ENCODE measurements at regions not wholly inside any gene's neighbourhood (a gene's known extent, or its start where the extent isn't known, plus 50 kb on each side); places are given as distances from the start of the nearest gene placed in this dataset.

GRCh38 chr14:25896777-25897176 is 701.1 kb downstream of the NOVA1 start:
- H3K4me1 ChIP-seq (ENCODE audit: control insufficient read depth, low read depth, low read length): no peaks in the 10 kb centered on the region
- H3K79me2 ChIP-seq (ENCODE audit: control insufficient read depth, insufficient read depth, low read length): no peaks in the 10 kb centered on the region
- peak; percentile 84 for DNase-seq
- no peak overlapping the region for H2BK15ac ChIP-seq (replicated peaks; ENCODE audit: low read depth)
- WGBS (ENCODE audit: extremely low coverage, insufficient coverage, low lambda C conversion rate): no CpG with 5 or more reads among the region's 1 CpG
- H3K4me2 ChIP-seq (ENCODE audit: low read length): no peak overlapping the region
- no peak overlapping the region for H3K4me3 ChIP-seq (ENCODE audit: low read length)
- H3K79me1 ChIP-seq (ENCODE audit: low read length): no peaks in the 10 kb centered on the region
- H2BK120ac ChIP-seq (ENCODE audit: low read depth, low read length): no peak overlapping the region
- no peaks in the 10 kb centered on the region for H3K36me3 ChIP-seq (ENCODE audit: control insufficient read depth, insufficient read depth, low read length)
- no peak overlapping the region for H2BK5ac ChIP-seq (ENCODE audit: low read length)
- no peak overlapping the region for H3K9ac ChIP-seq (ENCODE audit: low read length)
- H3K23ac ChIP-seq (ENCODE audit: low read length): no peak overlapping the region
- no peak overlapping the region for H3K4ac ChIP-seq (ENCODE audit: low read depth, low read length)
- H4K8ac ChIP-seq (ENCODE audit: low read depth, low read length): no peak overlapping the region
- no peaks in the 10 kb centered on the region for H3K27me3 ChIP-seq (ENCODE audit: insufficient read depth, low read length, poor library complexity)
- no peak overlapping the region for H3K18ac ChIP-seq (ENCODE audit: low read length)
- H2AK5ac ChIP-seq (ENCODE audit: low read length): no peak overlapping the region
- H3K27ac ChIP-seq (ENCODE audit: low read depth, low read length): no peak overlapping the region
- no peak overlapping the region for H4K5ac ChIP-seq (ENCODE audit: low read length)
- H3K56ac ChIP-seq (ENCODE audit: low read length): no peak overlapping the region

GRCh38 chr14:25895740-25896139 is 702.1 kb downstream of the NOVA1 start:
- Histone ChIP-seq H2BK120ac (ENCODE audit: low read depth, low read length) (no peak overlapping the region), H3K79me1 (ENCODE audit: low read length) (no peaks in the 10 kb centered on the region), H4K8ac (ENCODE audit: low read depth, low read length) (no peak overlapping the region), H4K5ac (ENCODE audit: low read length) (no peak overlapping the region), H3K9ac (ENCODE audit: low read length) (no peak overlapping the region), H3K23ac (ENCODE audit: low read length) (no peak overlapping the region), H2BK15ac (replicated peaks; ENCODE audit: low read depth) (no peak overlapping the region), H3K4ac (ENCODE audit: low read depth, low read length) (no peak overlapping the region), H3K36me3 (ENCODE audit: control insufficient read depth, insufficient read depth, low read length) (no peaks in the 10 kb centered on the region), H3K27me3 (ENCODE audit: insufficient read depth, low read length, poor library complexity) (no peaks in the 10 kb centered on the region), H3K18ac (ENCODE audit: low read length) (no peak overlapping the region), H3K56ac (ENCODE audit: low read length) (no peak overlapping the region), H3K4me1 (ENCODE audit: control insufficient read depth, low read depth, low read length) (no peaks in the 10 kb centered on the region), H2BK5ac (ENCODE audit: low read length) (no peak overlapping the region), H3K4me2 (ENCODE audit: low read length) (no peak overlapping the region), H3K79me2 (ENCODE audit: control insufficient read depth, insufficient read depth, low read length) (no peaks in the 10 kb centered on the region), H3K4me3 (ENCODE audit: low read length) (no peak overlapping the region), H3K27ac (ENCODE audit: low read depth, low read length) (no peak overlapping the region), H2AK5ac (ENCODE audit: low read length) (no peak overlapping the region)
- WGBS (ENCODE audit: extremely low coverage, insufficient coverage, low lambda C conversion rate): no CpG with 5 or more reads among the region's 3 CpGs
- DNase-seq: no peak

- Histone ChIP-seq H3K23ac (ENCODE audit: low read length) (no peak overlapping the region), H3K9ac (ENCODE audit: low read length) (no peak overlapping the region), H4K8ac (ENCODE audit: low read depth, low read length) (no peak overlapping the region), H2BK5ac (ENCODE audit: low read length) (no peak overlapping the region), H3K79me2 (ENCODE audit: control insufficient read depth, insufficient read depth, low read length) (no peaks in the 10 kb centered on the region), H3K4ac (ENCODE audit: low read depth, low read length) (no peak overlapping the region), H2AK5ac (ENCODE audit: low read length) (no peak overlapping the region), H3K27ac (ENCODE audit: low read depth, low read length) (no peak overlapping the region), H2BK15ac (replicated peaks; ENCODE audit: low read depth) (no peak overlapping the region), H3K27me3 (ENCODE audit: insufficient read depth, low read length, poor library complexity) (no peaks in the 10 kb centered on the region), H3K36me3 (ENCODE audit: control insufficient read depth, insufficient read depth, low read length) (no peaks in the 10 kb centered on the region), H3K79me1 (ENCODE audit: low read length) (no peaks in the 10 kb centered on the region), H4K5ac (ENCODE audit: low read length) (no peak overlapping the region), H3K4me3 (ENCODE audit: low read length) (no peak overlapping the region), H3K4me1 (ENCODE audit: control insufficient read depth, low read depth, low read length) (no peaks in the 10 kb centered on the region), H2BK120ac (ENCODE audit: low read depth, low read length) (no peak overlapping the region), H3K18ac (ENCODE audit: low read length) (no peak overlapping the region), H3K56ac (ENCODE audit: low read length) (no peak overlapping the region), H3K4me2 (ENCODE audit: low read length) (no peak overlapping the region)
- WGBS (ENCODE audit: extremely low coverage, insufficient coverage, low lambda C conversion rate): no CpG with 5 or more reads among the region's 3 CpGs
- no peak for DNase-seq
Observed at GRCh38 chr14:25887251-25887878, 710.5 kb downstream of the NOVA1 start.

GRCh38 chr14:25884657-25885056 is 713.2 kb downstream of the NOVA1 start:
- H2BK120ac ChIP-seq (ENCODE audit: low read depth, low read length): no peak overlapping the region
- H3K27me3 ChIP-seq (ENCODE audit: insufficient read depth, low read length, poor library complexity): no peaks in the 10 kb centered on the region
- H3K56ac ChIP-seq (ENCODE audit: low read length): no peak overlapping the region
- H2BK15ac ChIP-seq (replicated peaks; ENCODE audit: low read depth): no peak overlapping the region
- no peaks in the 10 kb centered on the region for H3K79me1 ChIP-seq (ENCODE audit: low read length)
- H3K9ac ChIP-seq (ENCODE audit: low read length): no peak overlapping the region
- H3K4me2 ChIP-seq (ENCODE audit: low read length): no peak overlapping the region
- no peak overlapping the region for H3K23ac ChIP-seq (ENCODE audit: low read length)
- H3K4me3 ChIP-seq (ENCODE audit: low read length): no peak overlapping the region
- no peaks in the 10 kb centered on the region for H3K79me2 ChIP-seq (ENCODE audit: control insufficient read depth, insufficient read depth, low read length)
- no peak overlapping the region for H3K27ac ChIP-seq (ENCODE audit: low read depth, low read length)
- H4K5ac ChIP-seq (ENCODE audit: low read length): no peak overlapping the region
- H3K4ac ChIP-seq (ENCODE audit: low read depth, low read length): no peak overlapping the region
- no peaks in the 10 kb centered on the region for H3K4me1 ChIP-seq (ENCODE audit: control insufficient read depth, low read depth, low read length)
- no peak overlapping the region for H4K8ac ChIP-seq (ENCODE audit: low read depth, low read length)
- DNase-seq: no peak
- H2BK5ac ChIP-seq (ENCODE audit: low read length): no peak overlapping the region
- no CpG with 5 or more reads among the region's 1 CpG for WGBS (ENCODE audit: extremely low coverage, insufficient coverage, low lambda C conversion rate)
- no peak overlapping the region for H2AK5ac ChIP-seq (ENCODE audit: low read length)
- no peak overlapping the region for H3K18ac ChIP-seq (ENCODE audit: low read length)
- no peaks in the 10 kb centered on the region for H3K36me3 ChIP-seq (ENCODE audit: control insufficient read depth, insufficient read depth, low read length)

- DNase-seq: no peak
- H3K4me3 ChIP-seq (ENCODE audit: low read length): no peak overlapping the region
- H4K8ac ChIP-seq (ENCODE audit: low read depth, low read length): no peak overlapping the region
- H3K56ac ChIP-seq (ENCODE audit: low read length): no peak overlapping the region
- H3K36me3 ChIP-seq (ENCODE audit: control insufficient read depth, insufficient read depth, low read length): no peaks in the 10 kb centered on the region
- H2BK15ac ChIP-seq (replicated peaks; ENCODE audit: low read depth): no peak overlapping the region
- H3K79me2 ChIP-seq (ENCODE audit: control insufficient read depth, insufficient read depth, low read length): no peaks in the 10 kb centered on the region
- no peak overlapping the region for H3K4ac ChIP-seq (ENCODE audit: low read depth, low read length)
- no peaks in the 10 kb centered on the region for H3K79me1 ChIP-seq (ENCODE audit: low read length)
- WGBS (ENCODE audit: extremely low coverage, insufficient coverage, low lambda C conversion rate): no CpG with 5 or more reads among the region's 2 CpGs
- no peaks in the 10 kb centered on the region for H3K27me3 ChIP-seq (ENCODE audit: insufficient read depth, low read length, poor library complexity)
- H2BK120ac ChIP-seq (ENCODE audit: low read depth, low read length): no peak overlapping the region
- H3K27ac ChIP-seq (ENCODE audit: low read depth, low read length): no peak overlapping the region
- no peak overlapping the region for H3K9ac ChIP-seq (ENCODE audit: low read length)
- H3K18ac ChIP-seq (ENCODE audit: low read length): no peak overlapping the region
- no peak overlapping the region for H3K4me2 ChIP-seq (ENCODE audit: low read length)
- H2BK5ac ChIP-seq (ENCODE audit: low read length): no peak overlapping the region
- no peak overlapping the region for H2AK5ac ChIP-seq (ENCODE audit: low read length)
- no peaks in the 10 kb centered on the region for H3K4me1 ChIP-seq (ENCODE audit: control insufficient read depth, low read depth, low read length)
- no peak overlapping the region for H4K5ac ChIP-seq (ENCODE audit: low read length)
- no peak overlapping the region for H3K23ac ChIP-seq (ENCODE audit: low read length)
Observed at GRCh38 chr14:25882899-25883298, 714.9 kb downstream of the NOVA1 start.

GRCh38 chr14:25875475-25875874 is 722.4 kb downstream of the NOVA1 start:
- Histone ChIP-seq H3K27ac (ENCODE audit: low read depth, low read length) (no peak overlapping the region), H4K8ac (ENCODE audit: low read depth, low read length) (no peak overlapping the region), H3K4me3 (ENCODE audit: low read length) (no peak overlapping the region), H4K5ac (ENCODE audit: low read length) (no peak overlapping the region), H3K18ac (ENCODE audit: low read length) (no peak overlapping the region), H2AK5ac (ENCODE audit: low read length) (no peak overlapping the region), H3K4ac (ENCODE audit: low read depth, low read length) (no peak overlapping the region), H3K4me2 (ENCODE audit: low read length) (no peak overlapping the region), H3K56ac (ENCODE audit: low read length) (no peak overlapping the region), H3K23ac (ENCODE audit: low read length) (no peak overlapping the region), H2BK15ac (replicated peaks; ENCODE audit: low read depth) (no peak overlapping the region), H3K9ac (ENCODE audit: low read length) (no peak overlapping the region), H3K4me1 (ENCODE audit: control insufficient read depth, low read depth, low read length) (no peaks in the 10 kb centered on the region), H2BK120ac (ENCODE audit: low read depth, low read length) (no peak overlapping the region), H3K36me3 (ENCODE audit: control insufficient read depth, insufficient read depth, low read length) (no peaks in the 10 kb centered on the region), H3K79me2 (ENCODE audit: control insufficient read depth, insufficient read depth, low read length) (no peaks in the 10 kb centered on the region), H3K27me3 (ENCODE audit: insufficient read depth, low read length, poor library complexity) (no peaks in the 10 kb centered on the region), H3K79me1 (ENCODE audit: low read length) (no peaks in the 10 kb centered on the region), H2BK5ac (ENCODE audit: low read length) (no peak overlapping the region)
- no CpG with 5 or more reads among the region's 2 CpGs for WGBS (ENCODE audit: extremely low coverage, insufficient coverage, low lambda C conversion rate)
- no peak for DNase-seq

All from mesendoderm (in vitro differentiated cells).